ENCODE measurements at regions not wholly inside any gene's neighbourhood (a gene's known extent, or its start where the extent isn't known, plus 50 kb on each side); places are given as distances from the start of the nearest gene placed in this dataset.
A peak's percentile ranks its signal among the peaks of the same experiment; 100 is the strongest.

DNA sequence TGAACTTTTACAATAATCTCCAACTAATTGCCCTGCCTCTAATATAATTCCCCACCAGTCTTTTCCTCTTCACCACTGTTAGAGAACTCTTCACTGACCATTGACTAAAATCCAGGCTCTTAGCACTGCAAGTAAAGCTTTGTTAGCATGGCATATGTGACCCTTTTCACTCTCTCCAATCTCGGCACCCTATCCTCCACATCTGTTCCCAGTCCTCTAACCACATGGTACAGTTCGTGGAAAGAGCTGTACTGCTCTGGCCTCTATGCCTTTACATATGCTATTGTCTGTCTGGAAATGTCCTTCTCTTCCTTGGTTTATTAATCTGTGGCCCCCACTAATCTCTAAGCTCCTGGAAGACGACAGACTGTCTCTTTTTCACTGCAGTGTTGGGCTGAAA, 63.0 kb upstream of the EIF2S2 start:
- ATAC-seq, result no peak
- no peak overlapping the region for H3K4me3 ChIP-seq
- no peaks in the 10 kb centered on the region for H3K9me3 ChIP-seq
- no peaks in the 10 kb centered on the region for H3K36me3 ChIP-seq
- DNase-seq, result no peak
- no peaks in the 10 kb centered on the region for H3K4me1 ChIP-seq
- TF ChIP-seq, protein P1, sequence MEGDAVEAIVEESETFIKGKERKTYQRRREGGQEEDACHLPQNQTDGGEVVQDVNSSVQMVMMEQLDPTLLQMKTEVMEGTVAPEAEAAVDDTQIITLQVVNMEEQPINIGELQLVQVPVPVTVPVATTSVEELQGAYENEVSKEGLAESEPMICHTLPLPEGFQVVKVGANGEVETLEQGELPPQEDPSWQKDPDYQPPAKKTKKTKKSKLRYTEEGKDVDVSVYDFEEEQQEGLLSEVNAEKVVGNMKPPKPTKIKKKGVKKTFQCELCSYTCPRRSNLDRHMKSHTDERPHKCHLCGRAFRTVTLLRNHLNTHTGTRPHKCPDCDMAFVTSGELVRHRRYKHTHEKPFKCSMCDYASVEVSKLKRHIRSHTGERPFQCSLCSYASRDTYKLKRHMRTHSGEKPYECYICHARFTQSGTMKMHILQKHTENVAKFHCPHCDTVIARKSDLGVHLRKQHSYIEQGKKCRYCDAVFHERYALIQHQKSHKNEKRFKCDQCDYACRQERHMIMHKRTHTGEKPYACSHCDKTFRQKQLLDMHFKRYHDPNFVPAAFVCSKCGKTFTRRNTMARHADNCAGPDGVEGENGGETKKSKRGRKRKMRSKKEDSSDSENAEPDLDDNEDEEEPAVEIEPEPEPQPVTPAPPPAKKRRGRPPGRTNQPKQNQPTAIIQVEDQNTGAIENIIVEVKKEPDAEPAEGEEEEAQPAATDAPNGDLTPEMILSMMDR (IDR thresholded peaks at IDR 0.05), result no peak
- no peaks in the 10 kb centered on the region for H3K27me3 ChIP-seq
- intact Hi-C loops (cut with DNase I), result no loop called here
- no peak overlapping the region for H3K27ac ChIP-seq

DNA sequence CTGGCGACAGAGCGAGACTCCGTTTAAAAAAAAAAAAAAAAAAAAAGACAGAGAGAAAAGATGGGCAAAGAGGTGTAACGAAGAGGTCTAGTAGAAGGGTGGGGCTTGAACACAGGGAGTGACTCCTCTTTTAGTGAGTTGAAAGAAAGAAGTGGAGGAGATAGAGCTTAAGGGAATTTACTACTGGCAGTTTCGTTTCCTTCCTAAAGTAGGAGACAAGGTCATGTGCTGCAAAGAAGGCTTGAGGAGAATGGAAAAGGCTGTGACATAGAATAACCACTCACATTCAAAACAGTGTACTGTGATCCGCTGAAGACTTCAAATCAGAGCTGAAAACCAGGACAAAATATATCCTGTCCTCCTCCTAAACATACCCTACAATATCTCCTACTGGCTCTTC, 63.8 kb upstream of the EIF2S2 start:
- Histone ChIP-seq H3K9me3 (no peaks in the 10 kb centered on the region), H3K4me3 (no peak overlapping the region), H3K27ac (no peak overlapping the region), H3K4me1 (no peaks in the 10 kb centered on the region), H3K36me3 (no peaks in the 10 kb centered on the region), H3K27me3 (no peaks in the 10 kb centered on the region)
- DNase-seq, result no peak
- TF ChIP-seq, protein P1 (IDR thresholded peaks at IDR 0.05), result no peak
- intact Hi-C loops (cut with DNase I), result no loop called here
- no peak for ATAC-seq

DNA sequence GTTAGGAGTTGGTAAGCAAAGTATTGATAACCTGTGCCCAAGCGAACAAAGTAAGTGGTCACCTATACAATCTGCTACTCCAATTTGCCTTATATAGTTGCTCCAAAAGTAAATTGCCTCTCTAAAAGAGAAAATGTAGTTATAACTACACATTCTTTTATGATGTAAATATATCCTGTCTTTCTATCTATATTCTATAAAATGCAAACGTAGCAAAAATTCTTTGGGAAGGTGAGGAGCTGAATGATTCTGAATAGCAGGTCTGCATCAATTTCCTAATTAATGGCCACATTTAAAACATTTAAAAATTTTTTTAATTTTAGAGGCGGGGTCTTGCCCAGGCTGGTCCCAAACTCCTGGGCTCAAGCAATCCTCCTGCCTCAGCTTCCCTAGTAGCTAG, 64.2 kb upstream of the ASIP start:
- H3K36me3 ChIP-seq, result no peaks in the 10 kb centered on the region
- no peak overlapping the region for H3K4me3 ChIP-seq
- ATAC-seq (no peak), DNase-seq (no peak)
- no peaks in the 10 kb centered on the region for H3K9me3 ChIP-seq
- intact Hi-C loops (cut with DNase I), result no loop called here
- no peaks in the 10 kb centered on the region for H3K27me3 ChIP-seq
- no peak overlapping the region for H3K27ac ChIP-seq
- no peaks in the 10 kb centered on the region for H3K4me1 ChIP-seq
- TF ChIP-seq, protein P1 (IDR thresholded peaks at IDR 0.05), result no peak

DNA sequence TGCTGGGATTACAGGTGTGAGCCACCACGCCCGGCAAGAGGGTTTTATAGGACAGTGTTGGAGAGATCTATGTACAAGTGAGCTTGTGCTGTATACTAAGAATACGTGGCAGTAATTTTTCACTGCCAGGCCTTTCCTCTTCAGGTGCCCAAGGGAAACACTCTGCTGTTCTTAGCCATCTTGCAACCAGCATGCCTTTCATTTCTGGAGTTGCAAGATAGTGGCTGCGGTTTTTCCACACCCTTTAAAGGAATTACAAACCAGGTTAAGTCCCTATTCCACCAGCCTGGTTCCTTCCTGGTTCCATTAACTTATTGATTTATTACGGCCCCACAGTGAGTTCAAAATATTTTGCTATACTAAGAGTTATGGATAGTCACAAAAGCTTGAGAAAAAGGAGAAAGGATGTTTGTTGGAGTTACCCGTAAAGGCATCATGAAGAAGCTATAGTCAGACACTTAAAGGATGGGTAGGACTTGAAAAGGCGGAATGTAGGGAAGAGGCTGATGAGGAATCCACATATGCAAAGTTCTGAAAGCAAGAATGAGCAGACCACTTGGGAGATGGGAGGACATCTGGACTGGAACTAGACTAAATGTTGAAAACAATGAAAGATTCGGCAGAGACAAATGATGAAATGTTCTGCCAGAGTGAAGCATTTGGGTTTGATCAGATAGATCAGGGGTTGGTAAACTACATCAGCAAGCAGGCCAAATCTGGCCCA, 61.4 kb upstream of the ASIP start:
- TF ChIP-seq, protein P1 (IDR thresholded peaks at IDR 0.05), result no peak

DNA sequence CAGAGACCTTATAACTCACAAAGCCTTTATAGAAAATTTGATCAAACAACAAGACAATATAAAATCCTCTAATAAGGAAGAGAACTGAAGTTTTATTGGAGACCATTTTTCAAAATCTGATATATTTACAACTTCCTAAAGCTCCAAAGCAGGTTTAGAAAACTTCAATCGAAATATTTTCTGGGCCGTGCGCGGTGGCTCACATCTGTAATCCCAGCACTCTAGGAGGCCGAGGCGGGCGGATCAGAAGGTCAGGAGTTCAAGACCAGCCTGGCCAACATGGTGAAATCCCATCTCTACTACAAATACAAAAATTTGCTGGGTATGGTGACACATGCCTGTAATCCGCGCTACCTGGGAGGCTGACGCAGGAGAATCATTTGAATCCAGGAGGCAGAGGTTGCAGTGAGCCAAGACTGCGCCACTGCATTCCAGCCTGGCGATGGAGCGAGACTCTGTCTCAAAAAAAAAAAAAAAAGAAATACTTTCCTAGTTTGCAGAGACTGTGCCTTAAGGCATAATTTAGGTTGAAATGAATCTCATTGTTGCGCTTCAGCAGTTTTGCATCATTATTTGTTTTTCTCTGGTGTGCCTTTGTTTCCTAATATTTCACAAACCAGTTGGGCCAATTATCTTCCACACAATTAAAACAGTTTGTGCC, 60.6 kb upstream of the ASIP start:
- no peak for ATAC-seq
- Histone ChIP-seq H3K4me3 (no peak overlapping the region), H3K4me1 (no peaks in the 10 kb centered on the region), H3K36me3 (no peaks in the 10 kb centered on the region), H3K27me3 (peaks cover 0 to 5% of the 10 kb centered on the region in 2 donors), H3K9me3 (no peaks in the 10 kb centered on the region), H3K27ac (no peak overlapping the region)
- no peak for DNase-seq
- TF ChIP-seq, protein P1 (IDR thresholded peaks at IDR 0.05), result no peak
- intact Hi-C loops (cut with DNase I), result no loop called here

More for the DNA sequence above, 61.4 kb upstream of the ASIP start:
- no peak overlapping the region for H3K4me3 ChIP-seq
- no peaks in the 10 kb centered on the region for H3K36me3 ChIP-seq
- ATAC-seq (peak; percentile 73), DNase-seq (no peak)
- peak overlapping the region in 1 of 2 donors; percentile 24 for H3K27ac ChIP-seq
- no peaks in the 10 kb centered on the region for H3K9me3 ChIP-seq
- no peaks in the 10 kb centered on the region for H3K4me1 ChIP-seq
- peaks cover 0 to 5% of the 10 kb centered on the region in 2 donors for H3K27me3 ChIP-seq
- intact Hi-C loops (cut with DNase I), result no loop called here

All from left lung (tissue), 4 donors.